Left ventricle myocardium inferior (tissue), 1 donor: ENCODE measurements at regions not wholly inside any gene's neighbourhood (a gene's known extent, or its start where the extent isn't known, plus 50 kb on each side); places are given as distances from the start of the nearest gene placed in this dataset.

ENCODE experiments used
- DNase-seq: peaks from one replicate; pipeline ENCODE4 v3.0.0-alpha.2; 2020
- H3K27ac ChIP-seq: fragments of 200-600 bp; replicated peaks from 2 replicates; pipeline ENCODE4 v1.8.0; 2021
- H3K27me3 ChIP-seq: fragments of 200-600 bp; 2 replicates; pipeline ENCODE4 v1.8.0; 2021; ENCODE audit warnings: low read depth
- H3K36me3 ChIP-seq: fragments of 200-600 bp; 2 replicates; pipeline ENCODE4 v1.8.0; 2021
- H3K4me1 ChIP-seq: fragments of 200-600 bp; 2 replicates; pipeline ENCODE4 v1.8.0; 2021
- H3K4me3 ChIP-seq: fragments of 200-600 bp; 2 replicates; pipeline ENCODE4 v1.8.0; 2021; ENCODE audit warnings: mild to moderate bottlenecking, moderate library complexity
- H3K9me3 ChIP-seq: fragments of 200-600 bp; replicated peaks from 2 replicates; pipeline ENCODE4 v1.8.0; 2021
- CTCF ChIP-seq: fragments of 200-600 bp; IDR thresholded peaks from 2 replicates; pipeline ENCODE4 v1.8.0; 2021; ENCODE audit warnings: antibody characterized with exemption, mild to moderate bottlenecking, borderline replicate concordance
- intact Hi-C: fragments of 100-400 bp; cut with micrococcal nuclease; formaldehyde crosslinking; loops from one replicate; pipeline ENCODE4 v1.11.0; 2022
- donor health status: DM: no; HTN: yes; CAD: no; lungs with severe emphysema.

DNA sequence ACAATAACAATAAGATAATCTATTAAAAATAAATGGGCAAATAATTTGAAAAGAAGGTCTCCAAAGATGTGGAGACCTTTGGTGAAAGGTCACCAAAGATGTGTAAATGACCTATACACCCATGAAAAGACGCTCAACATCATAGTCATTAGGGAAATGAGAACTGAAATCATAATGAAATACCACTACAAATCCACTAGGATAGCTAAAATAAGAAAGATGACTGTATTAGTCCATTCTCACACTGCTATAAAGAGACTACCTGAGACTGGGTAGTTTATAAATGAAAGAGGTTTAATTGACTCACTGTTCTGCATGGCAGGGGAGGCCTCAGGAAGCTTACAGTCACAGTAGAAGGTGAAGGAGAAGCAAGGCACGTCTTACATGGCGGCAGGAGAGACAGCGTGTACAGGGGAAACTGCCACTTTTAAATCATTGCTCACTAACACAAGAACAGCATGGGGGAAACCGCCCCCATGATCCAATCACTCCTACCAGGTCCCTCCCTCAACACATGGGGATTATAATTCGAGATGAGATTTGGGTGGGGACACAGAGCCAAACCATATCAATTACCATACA is 339.6 kb downstream of the ENC1 start:
- Histone ChIP-seq H3K36me3 (no peaks in the 10 kb centered on the region), H3K27ac (no peak overlapping the region), H3K27me3 (peaks cover 4% of the 10 kb centered on the region), H3K4me3 (no peak overlapping the region), H3K4me1 (peaks cover 11% of the 10 kb centered on the region), H3K9me3 (no peaks in the 10 kb centered on the region)
- intact Hi-C loops = no loop called here
- TF ChIP-seq CTCF = no peak
- no peak for DNase-seq

- no peak overlapping the region for H3K27ac ChIP-seq
- no peak for TF ChIP-seq CTCF
- H3K4me1 ChIP-seq = peaks cover 11% of the 10 kb centered on the region
- no peak for DNase-seq
- no peak overlapping the region for H3K4me3 ChIP-seq
- no peaks in the 10 kb centered on the region for H3K36me3 ChIP-seq
- H3K27me3 ChIP-seq = peaks cover 4% of the 10 kb centered on the region
- intact Hi-C loops = no loop called here
- H3K9me3 ChIP-seq = no peaks in the 10 kb centered on the region
Measured at GRCh38 chr5:74299833-74300232, 340.7 kb downstream of the ENC1 start.

- intact Hi-C loops = no loop called here
Measured at GRCh38 chr5:74296685-74297408, 343.7 kb downstream of the ENC1 start.

GRCh38 chr5:74295676-74296075 is 344.9 kb downstream of the ENC1 start:
- Histone ChIP-seq H3K9me3 (no peaks in the 10 kb centered on the region), H3K4me3 (no peak overlapping the region), H3K36me3 (no peaks in the 10 kb centered on the region), H3K27ac (no peak overlapping the region), H3K4me1 (peaks cover 11% of the 10 kb centered on the region), H3K27me3 (peaks cover 4% of the 10 kb centered on the region)
- DNase-seq = no peak
- intact Hi-C loops = no loop called here
- no peak for TF ChIP-seq CTCF

More at GRCh38 chr5:74296685-74297408, 343.7 kb downstream of the ENC1 start:
- no peak for TF ChIP-seq CTCF
- no peak for DNase-seq
- Histone ChIP-seq H3K4me1 (peaks cover 11% of the 10 kb centered on the region), H3K27me3 (peaks cover 4% of the 10 kb centered on the region), H3K27ac (no peak overlapping the region), H3K4me3 (no peak overlapping the region), H3K9me3 (no peaks in the 10 kb centered on the region), H3K36me3 (no peaks in the 10 kb centered on the region)

DNA sequence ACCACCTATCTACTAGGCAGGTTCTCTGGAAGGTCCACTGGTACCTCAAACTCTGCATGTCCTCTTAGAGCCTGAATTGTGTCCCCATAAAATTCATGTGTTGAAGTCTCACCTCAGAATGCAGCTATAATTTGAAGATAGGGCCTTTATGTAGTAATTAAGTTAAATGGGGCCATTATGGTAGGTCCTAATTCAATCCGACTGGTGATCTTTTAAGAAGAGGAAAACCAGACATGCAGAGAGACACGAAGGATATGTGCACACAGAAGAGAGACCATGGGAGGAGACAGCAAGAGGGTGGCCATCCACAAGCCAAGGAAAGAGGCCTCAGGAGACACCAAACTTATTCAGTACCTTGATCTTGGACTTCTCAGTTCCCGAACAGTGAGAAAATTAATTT is 345.4 kb downstream of the ENC1 start:
- no peak overlapping the region for H3K27ac ChIP-seq

More for the DNA sequence above, 345.4 kb downstream of the ENC1 start:
- DNase-seq = no peak
- peaks cover 4% of the 10 kb centered on the region for H3K27me3 ChIP-seq
- no peak overlapping the region for H3K4me3 ChIP-seq
- peaks cover 11% of the 10 kb centered on the region for H3K4me1 ChIP-seq
- intact Hi-C loops = no loop called here
- no peaks in the 10 kb centered on the region for H3K9me3 ChIP-seq
- TF ChIP-seq CTCF = no peak
- H3K36me3 ChIP-seq = no peaks in the 10 kb centered on the region
